Esophagus muscularis mucosa (tissue), 3 donors: ENCODE measurements at regions not wholly inside any gene's neighbourhood (a gene's known extent, or its start where the extent isn't known, plus 50 kb on each side); places are given as distances from the start of the nearest gene placed in this dataset.

Experiments
- POLR2A ChIP-seq: fragments of 450-650 bp; IDR thresholded peaks from one replicate; pipeline ENCODE4 v1.6.1; 2017; ENCODE audit warnings: antibody characterized with exemption, moderate library complexity, mild to moderate bottlenecking, low read depth
- TF ChIP-seq, protein P1 (sequence below), 3 experiments: fragments of 200-600 bp in 2 of 3; fragments of 450-650 bp in 1 of 3; sonication (generic) in 2 of 3; IDR thresholded peaks; one replicate each; pipeline ENCODE4 v1.5.1; 2017 to 2019; ENCODE audit warnings: antibody characterized with exemption in 3 of 3, mild to moderate bottlenecking in 2 of 3, moderate library complexity in 1 of 3

DNA sequence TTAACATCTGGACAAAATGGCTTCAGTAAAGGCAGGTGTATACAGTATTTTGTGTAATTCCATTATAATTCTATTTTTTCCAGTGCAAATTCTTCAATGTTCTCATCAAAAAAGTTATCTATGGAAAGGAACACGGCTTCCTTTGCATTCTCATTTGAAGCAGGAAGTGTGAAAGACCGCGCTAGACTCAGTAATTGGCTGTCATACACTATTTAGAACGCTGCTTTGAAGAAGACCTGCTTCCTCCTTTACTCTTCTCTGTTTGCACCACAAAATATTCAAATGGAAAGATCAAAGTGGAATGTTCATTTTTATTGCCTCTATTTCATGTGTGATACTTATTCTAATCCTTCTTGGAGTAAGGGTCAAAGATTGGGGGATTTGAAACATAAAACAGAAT is 883.7 kb downstream of the TSN start:
- TF ChIP-seq POLR2A = no peak
- TF ChIP-seq, protein P1, sequence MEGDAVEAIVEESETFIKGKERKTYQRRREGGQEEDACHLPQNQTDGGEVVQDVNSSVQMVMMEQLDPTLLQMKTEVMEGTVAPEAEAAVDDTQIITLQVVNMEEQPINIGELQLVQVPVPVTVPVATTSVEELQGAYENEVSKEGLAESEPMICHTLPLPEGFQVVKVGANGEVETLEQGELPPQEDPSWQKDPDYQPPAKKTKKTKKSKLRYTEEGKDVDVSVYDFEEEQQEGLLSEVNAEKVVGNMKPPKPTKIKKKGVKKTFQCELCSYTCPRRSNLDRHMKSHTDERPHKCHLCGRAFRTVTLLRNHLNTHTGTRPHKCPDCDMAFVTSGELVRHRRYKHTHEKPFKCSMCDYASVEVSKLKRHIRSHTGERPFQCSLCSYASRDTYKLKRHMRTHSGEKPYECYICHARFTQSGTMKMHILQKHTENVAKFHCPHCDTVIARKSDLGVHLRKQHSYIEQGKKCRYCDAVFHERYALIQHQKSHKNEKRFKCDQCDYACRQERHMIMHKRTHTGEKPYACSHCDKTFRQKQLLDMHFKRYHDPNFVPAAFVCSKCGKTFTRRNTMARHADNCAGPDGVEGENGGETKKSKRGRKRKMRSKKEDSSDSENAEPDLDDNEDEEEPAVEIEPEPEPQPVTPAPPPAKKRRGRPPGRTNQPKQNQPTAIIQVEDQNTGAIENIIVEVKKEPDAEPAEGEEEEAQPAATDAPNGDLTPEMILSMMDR (IDR thresholded peaks at IDR 0.05) = no peak
